Psoas muscle (tissue), 7 donors: ENCODE measurements at regions not wholly inside any gene's neighbourhood (a gene's known extent, or its start where the extent isn't known, plus 50 kb on each side); places are given as distances from the start of the nearest gene placed in this dataset.

Experiments used
- ATAC-seq, 4 donors: fragments of 200-7000 bp; cut with Tn5 transposase; one replicate each; pipeline ENCODE4 v1.9.1; 2020; ENCODE audit warnings: moderate library complexity in 3 of 4, mild to moderate bottlenecking in 2 of 4
- DNase-seq, 2 donors: peaks; one replicate each; pipeline ENCODE4 v3.0.0-alpha.2; 2020
- H3K27ac ChIP-seq: fragments of 200-600 bp; one replicate; pipeline ENCODE4 v1.8.0; 2022
- H3K27me3 ChIP-seq, 3 donors: fragments of 200-600 bp in 1 of 3; one replicate each; pipeline versions ENCODE4 v1.6.1 to v1.8.0; 2013 to 2022; ENCODE audit warnings: low read length in 2 of 3, mild to moderate bottlenecking in 2 of 3, moderate library complexity in 1 of 3; ENCODE audit not compliant: insufficient read depth in 3 of 3
- H3K36me3 ChIP-seq, 2 donors: fragments of 200-600 bp in 1 of 2; one replicate each; pipeline versions ENCODE4 v1.6.1 to v1.8.0; 2013 to 2022; ENCODE audit warnings: low read depth in 1 of 2, mild to moderate bottlenecking in 1 of 2, moderate library complexity in 1 of 2; ENCODE audit not compliant: insufficient read depth in 1 of 2
- H3K4me1 ChIP-seq: fragments of 200-600 bp; one replicate; pipeline ENCODE4 v1.8.0; 2022
- H3K4me3 ChIP-seq: fragments of 200-600 bp; one replicate; pipeline ENCODE4 v1.8.0; 2022; ENCODE audit warnings: mild to moderate bottlenecking
- H3K9me3 ChIP-seq: fragments of 200-600 bp; one replicate; pipeline ENCODE4 v1.8.0; 2022
- CTCF ChIP-seq: fragments of 200-600 bp; IDR thresholded peaks from one replicate; pipeline ENCODE4 v1.8.0; 2022; ENCODE audit warnings: antibody characterized with exemption
- whole genome bisulfite sequencing, 3 donors: extraction: QIAGEN DNeasy Blood & Tissue Kit; methylation state at CpG; one replicate each; pipeline versions ENCODE4 v1.1.6 to v1.1.7; 2013; 5-methylcytosine and 5-hydroxymethylcytosine counted together
- intact Hi-C, 2 donors: fragments of 100-400 bp; cut with DNase I; formaldehyde crosslinking; loops; one replicate each; pipeline versions ENCODE4 v1.11.0 to v1.14.2; 2022
- donor health status: healthy with polysubstance abuse.
- donor health status: DM: no; HTN: no; CAD: no; lungs with moderate emphysema.
- donor health status: Bipolar disorder and iron deficiency.
- donor health status: healthy.
- donor health status: DM: yes; HTN: yes; CAD: no.
- donor health status: DM: no; HTN: no; CAD: no.
- donor health status: DM: yes; HTN: yes; CAD: no.

DNA sequence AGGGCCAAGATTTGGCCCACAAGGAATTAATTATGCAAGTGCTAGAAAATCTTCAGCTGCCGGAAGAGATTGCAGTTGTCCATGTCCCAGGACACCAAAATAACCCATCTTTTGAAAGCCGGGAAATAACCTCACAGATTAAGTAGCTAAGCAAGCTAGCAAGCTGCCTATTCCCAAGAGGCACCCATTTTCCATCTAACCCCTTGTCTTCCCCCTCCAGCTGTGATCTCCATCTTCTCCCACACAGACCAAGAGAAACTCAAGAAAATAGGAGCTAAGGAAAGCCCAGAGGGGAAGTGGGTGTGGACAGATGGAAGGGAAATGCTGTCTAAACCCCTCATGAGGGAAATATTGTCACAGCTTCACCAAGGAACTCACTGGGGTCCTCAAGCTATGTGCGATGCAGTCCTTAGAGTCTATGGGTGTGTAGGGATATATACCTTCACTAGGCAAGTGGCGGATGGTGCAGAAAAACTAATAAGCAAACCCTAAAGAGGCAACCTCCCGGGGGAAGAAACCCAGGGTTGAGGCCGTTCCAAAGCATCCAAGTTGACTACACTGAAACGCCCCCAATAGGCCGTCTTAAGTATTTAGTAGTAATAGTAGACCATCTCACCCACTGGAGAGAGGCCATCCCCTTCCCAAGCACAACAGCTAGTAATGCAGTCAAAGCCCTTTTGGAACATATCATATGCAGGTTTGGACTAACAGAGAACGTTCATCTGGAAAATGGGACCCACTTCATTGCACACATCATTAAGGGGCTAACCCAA is 64.3 kb upstream of the PRSS16 start:
- H3K4me1 ChIP-seq = peaks cover 4% of the 10 kb centered on the region
- H3K36me3 ChIP-seq = no peaks in the 10 kb centered on the region
- DNase-seq = no peak
- WGBS, 3 donors = 60 to 70% (median 66%) methylated on average over 9 of the region's 9 CpGs
- ATAC-seq = no peak
- no peak overlapping the region for H3K27ac ChIP-seq
- H3K9me3 ChIP-seq = no peaks in the 10 kb centered on the region
- TF ChIP-seq CTCF = no peak
- intact Hi-C loops = loop anchor here in 1 of 2 donors (10.0 kb wide), 1 partner anchor 292 kb away; the partner anchor contains the start of gene ZNF184
- no peak overlapping the region for H3K4me3 ChIP-seq
- H3K27me3 ChIP-seq = peaks cover 4 to 8% (median 7%) of the 10 kb centered on the region in 3 donors

- 30 to 52% (median 32%) methylated on average over 13 of the region's 13 CpGs for WGBS, 3 donors
- H3K9me3 ChIP-seq = no peaks in the 10 kb centered on the region
- intact Hi-C loops = loop anchor here (2.0 to 10.0 kb wide), 6 partner anchors 287 to 1170 kb away; partner anchors contain the start of gene ZNF184 (in 1 of the 2)
- H3K36me3 ChIP-seq = no peaks in the 10 kb centered on the region
- no peak for TF ChIP-seq CTCF
- peaks cover 0 to 4% (median 0%) of the 10 kb centered on the region in 3 donors for H3K27me3 ChIP-seq
- peaks cover 4% of the 10 kb centered on the region for H3K4me1 ChIP-seq
- H3K4me3 ChIP-seq = peak overlapping the region; percentile 86
- ATAC-seq = no peak
- no peak for DNase-seq
- H3K27ac ChIP-seq = no peak overlapping the region
Measured at GRCh38 chr6:27187231-27188060, 60.1 kb upstream of the PRSS16 start.

DNA sequence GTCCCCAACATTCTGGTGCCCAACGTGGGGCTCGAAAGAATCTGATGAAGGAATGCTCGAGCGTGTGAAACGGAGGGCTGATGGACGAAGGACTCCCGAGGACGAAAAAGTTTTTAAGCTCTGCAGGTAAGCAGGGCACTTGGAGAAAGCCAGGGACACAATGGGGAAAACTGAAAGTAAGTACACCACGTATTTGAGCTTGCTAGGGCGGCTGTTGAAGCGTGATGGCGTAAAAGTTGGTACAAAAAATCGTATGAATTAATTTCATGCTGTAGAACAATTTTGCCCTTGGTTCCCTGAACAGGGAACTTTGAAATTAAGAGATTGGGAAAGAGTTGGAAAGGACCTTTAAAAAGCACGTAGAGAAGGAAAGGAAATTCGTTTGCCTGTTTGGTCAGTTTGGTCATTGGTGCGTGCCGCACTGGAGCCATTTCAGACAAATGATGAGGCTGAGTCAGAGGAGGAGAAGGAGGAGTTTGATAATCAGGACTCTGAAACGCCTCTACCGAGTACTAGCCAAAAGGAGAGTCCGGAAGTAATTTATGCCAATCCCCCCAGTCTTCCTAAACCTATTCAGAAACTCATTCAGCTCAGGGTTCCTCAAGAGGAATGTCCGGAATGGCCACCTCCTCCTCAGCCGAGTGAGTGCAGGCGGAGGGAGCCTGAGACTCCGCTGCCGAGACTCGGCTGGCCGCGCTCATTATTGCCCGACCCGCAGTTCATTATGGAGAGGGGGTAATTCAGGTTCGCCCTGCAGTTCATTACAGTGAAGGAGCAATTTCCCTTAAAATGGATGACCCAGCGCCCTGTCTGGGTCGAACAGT is 59.2 kb upstream of the PRSS16 start:
- H3K4me3 ChIP-seq = peak overlapping the region; percentile 86
- TF ChIP-seq CTCF = no peak
- no peaks in the 10 kb centered on the region for H3K9me3 ChIP-seq
- peaks cover 0 to 2% (median 0%) of the 10 kb centered on the region in 3 donors for H3K27me3 ChIP-seq
- H3K4me1 ChIP-seq = peaks cover 4% of the 10 kb centered on the region
- peak overlapping the region; percentile 71 for H3K27ac ChIP-seq
- intact Hi-C loops = loop anchor here (2.0 to 10.0 kb wide), 6 partner anchors 287 to 1169 kb away; partner anchors contain the start of gene ZNF184 (in 1 of the 2)
- peak; percentile 90 to 97 (median 92) for ATAC-seq
- H3K36me3 ChIP-seq = no peaks in the 10 kb centered on the region
- DNase-seq = peak; percentile 48 to 63
- WGBS, 3 donors = 0 to 2% (median 1%) methylated on average over 33 of the region's 33 CpGs

GRCh38 chr6:27188885-27189418 is 58.5 kb upstream of the PRSS16 start:
- intact Hi-C loops = loop anchor here (2.0 to 10.0 kb wide), 6 partner anchors 286 to 1168 kb away; partner anchors contain the start of gene ZNF184 (in 1 of the 2)
- peak; percentile 76 for TF ChIP-seq CTCF
- peak; percentile 90 to 96 (median 94) for ATAC-seq
- H3K36me3 ChIP-seq = no peaks in the 10 kb centered on the region
- peak; percentile 40 to 59 for DNase-seq
- H3K4me3 ChIP-seq = peak overlapping the region; percentile 86
- 18 to 23% (median 22%) methylated on average over 10 of the region's 10 CpGs for WGBS, 3 donors
- H3K27me3 ChIP-seq = peaks cover 0 to 1% (median 0%) of the 10 kb centered on the region in 3 donors
- H3K9me3 ChIP-seq = no peaks in the 10 kb centered on the region
- peaks cover 4% of the 10 kb centered on the region for H3K4me1 ChIP-seq
- H3K27ac ChIP-seq = peak overlapping the region; percentile 71
